KMS-11 (cell line): ENCODE measurements at regions not wholly inside any gene's neighbourhood (a gene's known extent, or its start where the extent isn't known, plus 50 kb on each side); places are given as distances from the start of the nearest gene placed in this dataset.

Experiments
- H2AFZ ChIP-seq: fragments of 200-600 bp; sonication (generic); 2 replicates; pipeline ENCODE4 v1.6.1; 2016; ENCODE audit warnings: antibody characterized with exemption, mixed run types, low read depth
- H3K27ac ChIP-seq: fragments of 200-600 bp; sonication (generic); 2 replicates; pipeline ENCODE4 v1.6.1; 2016; ENCODE audit warnings: mild to moderate bottlenecking, mixed run types
- H3K27me3 ChIP-seq: fragments of 200-600 bp; sonication (generic); 2 replicates; pipeline ENCODE4 v1.6.1; 2017; ENCODE audit warnings: mild to moderate bottlenecking, low read depth, mixed run types, moderate library complexity; ENCODE audit not compliant: insufficient read depth
- H3K36me3 ChIP-seq: fragments of 200-600 bp; sonication (generic); 2 replicates; pipeline ENCODE4 v1.6.1; 2017; ENCODE audit warnings: mild to moderate bottlenecking, mixed run types; ENCODE audit not compliant: insufficient read depth
- H3K4me1 ChIP-seq: fragments of 200-600 bp; sonication (generic); 2 replicates; pipeline ENCODE4 v1.6.1; 2016; ENCODE audit warnings: mild to moderate bottlenecking, low read depth, mixed run types; ENCODE audit not compliant: poor library complexity, severe bottlenecking
- H3K4me2 ChIP-seq: fragments of 200-600 bp; sonication (generic); 2 replicates; pipeline ENCODE4 v1.7.0; 2016; ENCODE audit warnings: mild to moderate bottlenecking, mixed run types
- H3K4me3 ChIP-seq: fragments of 200-600 bp; sonication (generic); IDR thresholded peaks from 2 replicates; pipeline ENCODE4 v1.6.1; 2017; ENCODE audit warnings: low read depth, low read length, mixed read lengths; ENCODE audit not compliant: insufficient read depth
- H3K79me2 ChIP-seq: fragments of 200-600 bp; sonication (generic); 2 replicates; pipeline ENCODE4 v1.6.1; 2016; ENCODE audit warnings: low read depth, mixed run types; ENCODE audit not compliant: insufficient read depth
- H3K9ac ChIP-seq: fragments of 200-600 bp; sonication (generic); 2 replicates; pipeline ENCODE4 v1.6.1; 2016; ENCODE audit warnings: mild to moderate bottlenecking, mixed run types
- H4K20me1 ChIP-seq: fragments of 200-600 bp; sonication (generic); 2 replicates; pipeline ENCODE4 v1.6.1; 2016; ENCODE audit warnings: mild to moderate bottlenecking, mixed run types; ENCODE audit not compliant: insufficient read depth
- CTCF ChIP-seq: fragments of 200-600 bp; sonication (generic); conservative IDR thresholded peaks from 2 replicates; pipeline ENCODE4 v1.6.1; 2017; ENCODE audit warnings: low read depth, mild to moderate bottlenecking, antibody characterized with exemption, low read length, moderate library complexity, mixed read lengths

GRCh38 chr20:48295445-48295903 lies 510.2 kb upstream of the SULF2 start:
- Histone ChIP-seq H3K79me2 (no peaks in the 10 kb centered on the region), H4K20me1 (no peaks in the 10 kb centered on the region), H2AFZ (no peak overlapping the region), H3K4me3 (no peak overlapping the region), H3K27ac (no peak overlapping the region), H3K27me3 (peaks cover 21% of the 10 kb centered on the region), H3K36me3 (no peaks in the 10 kb centered on the region), H3K9ac (no peak overlapping the region), H3K4me1 (no peaks in the 10 kb centered on the region), H3K4me2 (no peak overlapping the region)
- TF ChIP-seq CTCF: no peak

- Histone ChIP-seq H3K4me1 (no peaks in the 10 kb centered on the region), H3K79me2 (no peaks in the 10 kb centered on the region), H3K27me3 (peaks cover 21% of the 10 kb centered on the region), H3K9ac (no peak overlapping the region), H2AFZ (no peak overlapping the region), H3K27ac (no peak overlapping the region), H3K4me2 (no peak overlapping the region), H4K20me1 (no peaks in the 10 kb centered on the region), H3K4me3 (no peak overlapping the region), H3K36me3 (no peaks in the 10 kb centered on the region)
- TF ChIP-seq CTCF: no peak
Observed at GRCh38 chr20:48294942-48295341, 509.7 kb upstream of the SULF2 start.

GRCh38 chr20:48294196-48294595 lies 508.9 kb upstream of the SULF2 start:
- Histone ChIP-seq H3K4me2 (no peak overlapping the region), H3K36me3 (no peaks in the 10 kb centered on the region), H3K79me2 (no peaks in the 10 kb centered on the region), H2AFZ (no peak overlapping the region), H3K9ac (no peak overlapping the region), H3K4me3 (no peak overlapping the region), H3K4me1 (no peaks in the 10 kb centered on the region), H3K27ac (no peak overlapping the region), H3K27me3 (peaks cover 25% of the 10 kb centered on the region), H4K20me1 (no peaks in the 10 kb centered on the region)
- no peak for TF ChIP-seq CTCF

GRCh38 chr20:48293671-48294070 lies 508.4 kb upstream of the SULF2 start:
- Histone ChIP-seq H4K20me1 (no peaks in the 10 kb centered on the region), H2AFZ (no peak overlapping the region), H3K4me3 (no peak overlapping the region), H3K4me1 (no peaks in the 10 kb centered on the region), H3K4me2 (no peak overlapping the region), H3K36me3 (no peaks in the 10 kb centered on the region), H3K79me2 (no peaks in the 10 kb centered on the region), H3K27ac (no peak overlapping the region), H3K9ac (no peak overlapping the region), H3K27me3 (peaks cover 29% of the 10 kb centered on the region)
- TF ChIP-seq CTCF: no peak
